ENCODE measurements at regions not wholly inside any gene's neighbourhood (a gene's known extent, or its start where the extent isn't known, plus 50 kb on each side); places are given as distances from the start of the nearest gene placed in this dataset.

GRCh38 chr6:74199215-74199915, 503.4 kb downstream of the CD109 start:
- Histone ChIP-seq H3K27ac (no peak overlapping the region), H3K4me1 (no peaks in the 10 kb centered on the region), H3K9me3 (no peaks in the 10 kb centered on the region), H3K36me3 (no peaks in the 10 kb centered on the region), H3K4me3 (no peak overlapping the region), H3K27me3 (no peaks in the 10 kb centered on the region)
- no peak for TF ChIP-seq CTCF (IDR thresholded peaks at IDR 0.05)
- TF ChIP-seq POLR2AphosphoS5 (IDR thresholded peaks at IDR 0.05), result no peak
- no peak for TF ChIP-seq EP300 (IDR thresholded peaks at IDR 0.05; ENCODE audit: low read depth)
- no peak for TF ChIP-seq POLR2A (IDR thresholded peaks at IDR 0.05)
- in situ Hi-C loops (cut with MboI; ENCODE audit: low pct_ligation_motif_present in 1 of 4, low pct_unique_long_range_greater_than_20kb in 1 of 4, low sequenced_read_pairs in 3 of 4) (no loop called here), intact Hi-C loops (cut with DNase I; ENCODE audit: low total_unique reads) (no loop called here)
- 64 to 71% methylated on average over 4 of the region's 4 CpGs for WGBS, 2 donors (ENCODE audit: low coverage in 1 of 2)
- no peak for DNase-seq

- Histone ChIP-seq H3K4me1 (no peaks in the 10 kb centered on the region), H3K4me3 (no peak overlapping the region), H3K27me3 (no peaks in the 10 kb centered on the region), H3K36me3 (no peaks in the 10 kb centered on the region), H3K9me3 (no peaks in the 10 kb centered on the region), H3K27ac (no peak overlapping the region)
- in situ Hi-C loops (cut with MboI; ENCODE audit: low pct_ligation_motif_present in 1 of 4, low pct_unique_long_range_greater_than_20kb in 1 of 4, low sequenced_read_pairs in 3 of 4) (no loop called here), intact Hi-C loops (cut with DNase I; ENCODE audit: low total_unique reads) (no loop called here)
- no peak for DNase-seq
- TF ChIP-seq POLR2A (IDR thresholded peaks at IDR 0.05), result no peak
- TF ChIP-seq EP300 (IDR thresholded peaks at IDR 0.05; ENCODE audit: low read depth), result no peak
Observed at GRCh38 chr6:74197310-74197709, 501.3 kb downstream of the CD109 start.

- H3K27me3 ChIP-seq, result no peaks in the 10 kb centered on the region
- no peaks in the 10 kb centered on the region for H3K9me3 ChIP-seq
- intact Hi-C loops (cut with DNase I; ENCODE audit: low total_unique reads) (no loop called here), in situ Hi-C loops (cut with MboI; ENCODE audit: low pct_ligation_motif_present in 1 of 4, low pct_unique_long_range_greater_than_20kb in 1 of 4, low sequenced_read_pairs in 3 of 4) (no loop called here)
- no peaks in the 10 kb centered on the region for H3K4me1 ChIP-seq
- 64 to 77% methylated on average over 2 to 3 of the region's 3 CpGs for WGBS, 2 donors (ENCODE audit: low coverage in 1 of 2)
- H3K27ac ChIP-seq, result no peak overlapping the region
- no peaks in the 10 kb centered on the region for H3K36me3 ChIP-seq
- no peak for DNase-seq
- TF ChIP-seq POLR2AphosphoS5 (IDR thresholded peaks at IDR 0.05) (no peak), CTCF (IDR thresholded peaks at IDR 0.05) (no peak), EP300 (IDR thresholded peaks at IDR 0.05; ENCODE audit: low read depth) (no peak), POLR2A (IDR thresholded peaks at IDR 0.05) (no peak)
- H3K4me3 ChIP-seq, result no peak overlapping the region
Observed at GRCh38 chr6:74187811-74188210, 491.8 kb downstream of the CD109 start.

- H3K27me3 ChIP-seq, result no peaks in the 10 kb centered on the region
- in situ Hi-C loops (cut with MboI; ENCODE audit: low pct_ligation_motif_present in 1 of 4, low pct_unique_long_range_greater_than_20kb in 1 of 4, low sequenced_read_pairs in 3 of 4), result no loop called here
- intact Hi-C loops (cut with DNase I; ENCODE audit: low total_unique reads), result no loop called here
- no peaks in the 10 kb centered on the region for H3K4me1 ChIP-seq
- H3K36me3 ChIP-seq, result no peaks in the 10 kb centered on the region
- 52% methylated on average over 5 of the region's 5 CpGs; no CpG with 5 or more reads in 1 of the 2 donors for WGBS, 2 donors (ENCODE audit: low coverage in 1 of 2)
- no peaks in the 10 kb centered on the region for H3K9me3 ChIP-seq
- TF ChIP-seq POLR2A (IDR thresholded peaks at IDR 0.05), result no peak
- TF ChIP-seq CTCF (IDR thresholded peaks at IDR 0.05), result no peak
- no peak for TF ChIP-seq POLR2AphosphoS5 (IDR thresholded peaks at IDR 0.05)
- TF ChIP-seq EP300 (IDR thresholded peaks at IDR 0.05; ENCODE audit: low read depth), result no peak
- H3K4me3 ChIP-seq, result no peak overlapping the region
- DNase-seq, result no peak
- H3K27ac ChIP-seq, result no peak overlapping the region
Observed at GRCh38 chr6:74182992-74183391, 487.0 kb downstream of the CD109 start.

GRCh38 chr6:74181471-74181870, 485.5 kb downstream of the CD109 start:
- Histone ChIP-seq H3K27ac (no peak overlapping the region), H3K4me3 (no peak overlapping the region), H3K36me3 (no peaks in the 10 kb centered on the region), H3K9me3 (no peaks in the 10 kb centered on the region), H3K4me1 (no peaks in the 10 kb centered on the region), H3K27me3 (no peaks in the 10 kb centered on the region)
- no peak for TF ChIP-seq POLR2AphosphoS5 (IDR thresholded peaks at IDR 0.05)
- no peak for TF ChIP-seq POLR2A (IDR thresholded peaks at IDR 0.05)
- no peak for TF ChIP-seq CTCF (IDR thresholded peaks at IDR 0.05)
- no peak for TF ChIP-seq EP300 (IDR thresholded peaks at IDR 0.05; ENCODE audit: low read depth)
- no peak for DNase-seq
- in situ Hi-C loops (cut with MboI; ENCODE audit: low pct_ligation_motif_present in 1 of 4, low pct_unique_long_range_greater_than_20kb in 1 of 4, low sequenced_read_pairs in 3 of 4) (no loop called here), intact Hi-C loops (cut with DNase I; ENCODE audit: low total_unique reads) (no loop called here)

Data from transverse colon (tissue), 4 donors.